ENCODE measurements at regions not wholly inside any gene's neighbourhood (a gene's known extent, or its start where the extent isn't known, plus 50 kb on each side); places are given as distances from the start of the nearest gene placed in this dataset.
"Not testable (repeated sequence)": the region's sequence is repeated elsewhere in the genome, so short reads cannot be mapped to it uniquely, and the experiment has no call there.

GRCh38 chr7:149670288-149670687, 103.1 kb downstream of the ZNF467 start:
- H3K4me2 ChIP-seq (ENCODE audit: low read length): no peak overlapping the region
- H3K27me3 ChIP-seq (ENCODE audit: control insufficient read depth, low read length): peaks cover 30% of the 10 kb centered on the region
- no peaks in the 10 kb centered on the region for H3K4me1 ChIP-seq (ENCODE audit: control insufficient read depth, low read length)
- H3K27ac ChIP-seq (ENCODE audit: low read depth, low read length): no peak overlapping the region
- H3K36me3 ChIP-seq (ENCODE audit: control insufficient read depth, low read length): no peaks in the 10 kb centered on the region
- H3K9me2 ChIP-seq (replicated peaks; ENCODE audit: control insufficient read depth, low read length): no peaks in the 10 kb centered on the region
- H3K79me2 ChIP-seq (ENCODE audit: control insufficient read depth, low read length): no peaks in the 10 kb centered on the region
- no peaks in the 10 kb centered on the region for H4K20me1 ChIP-seq (ENCODE audit: control insufficient read depth, insufficient read depth, low read depth, low read length)
- TF ChIP-seq CTCF (IDR thresholded peaks at IDR 0.05; ENCODE audit: low read depth, low read length, poor library complexity, severe bottlenecking) (no peak), EZH2phosphoT487 (IDR thresholded peaks at IDR 0.05; ENCODE audit: borderline replicate concordance, low read length) (no peak)
- no peaks in the 10 kb centered on the region for H3K9me3 ChIP-seq (ENCODE audit: control insufficient read depth, insufficient read depth, low read length)
- no peak overlapping the region for H3K4me3 ChIP-seq (ENCODE audit: low read length)
- no peaks in the 10 kb centered on the region for H3F3A ChIP-seq (ENCODE audit: control insufficient read depth, insufficient read depth)

GRCh38 chr7:149669121-149669818, 104.1 kb downstream of the ZNF467 start:
- H3K4me1 ChIP-seq (ENCODE audit: control insufficient read depth, low read length): no peaks in the 10 kb centered on the region
- TF ChIP-seq CTCF (IDR thresholded peaks at IDR 0.05; ENCODE audit: low read depth, low read length, poor library complexity, severe bottlenecking): peak; percentile 60
- TF ChIP-seq EZH2phosphoT487 (IDR thresholded peaks at IDR 0.05; ENCODE audit: borderline replicate concordance, low read length): no peak
- H3K27me3 ChIP-seq (ENCODE audit: control insufficient read depth, low read length): peaks cover 31% of the 10 kb centered on the region
- H3K9me3 ChIP-seq (ENCODE audit: control insufficient read depth, insufficient read depth, low read length): no peaks in the 10 kb centered on the region
- no peaks in the 10 kb centered on the region for H4K20me1 ChIP-seq (ENCODE audit: control insufficient read depth, insufficient read depth, low read depth, low read length)
- H3K36me3 ChIP-seq (ENCODE audit: control insufficient read depth, low read length): no peaks in the 10 kb centered on the region
- no peak overlapping the region for H3K27ac ChIP-seq (ENCODE audit: low read depth, low read length)
- no peaks in the 10 kb centered on the region for H3K79me2 ChIP-seq (ENCODE audit: control insufficient read depth, low read length)
- no peak overlapping the region for H3K4me2 ChIP-seq (ENCODE audit: low read length)
- no peak overlapping the region for H3K4me3 ChIP-seq (ENCODE audit: low read length)
- no peaks in the 10 kb centered on the region for H3K9me2 ChIP-seq (replicated peaks; ENCODE audit: control insufficient read depth, low read length)
- no peaks in the 10 kb centered on the region for H3F3A ChIP-seq (ENCODE audit: control insufficient read depth, insufficient read depth)

- Histone ChIP-seq H3K9me3 (ENCODE audit: control insufficient read depth, insufficient read depth, low read length) (no peaks in the 10 kb centered on the region), H3K27ac (ENCODE audit: low read depth, low read length) (no peak overlapping the region), H4K20me1 (ENCODE audit: control insufficient read depth, insufficient read depth, low read depth, low read length) (no peaks in the 10 kb centered on the region), H3K9me2 (replicated peaks; ENCODE audit: control insufficient read depth, low read length) (no peaks in the 10 kb centered on the region), H3F3A (ENCODE audit: control insufficient read depth, insufficient read depth) (no peaks in the 10 kb centered on the region), H3K4me2 (ENCODE audit: low read length) (no peak overlapping the region), H3K79me2 (ENCODE audit: control insufficient read depth, low read length) (no peaks in the 10 kb centered on the region), H3K4me3 (ENCODE audit: low read length) (no peak overlapping the region), H3K36me3 (ENCODE audit: control insufficient read depth, low read length) (no peaks in the 10 kb centered on the region), H3K4me1 (ENCODE audit: control insufficient read depth, low read length) (no peaks in the 10 kb centered on the region), H3K27me3 (ENCODE audit: control insufficient read depth, low read length) (peaks cover 33% of the 10 kb centered on the region)
- TF ChIP-seq EZH2phosphoT487 (IDR thresholded peaks at IDR 0.05; ENCODE audit: borderline replicate concordance, low read length) (no peak), CTCF (IDR thresholded peaks at IDR 0.05; ENCODE audit: low read depth, low read length, poor library complexity, severe bottlenecking) (no peak)
These were observed 106.9 kb downstream of the ZNF467 start for GRCh38 chr7:149666360-149666945.

GRCh38 chr7:149665618-149666017, 107.8 kb downstream of the ZNF467 start:
- H3K4me2 ChIP-seq (ENCODE audit: low read length): not testable (repeated sequence)

More at GRCh38 chr7:149665618-149666017, 107.8 kb downstream of the ZNF467 start:
- H3K9me3 ChIP-seq (ENCODE audit: control insufficient read depth, insufficient read depth, low read length); H3K9me2 ChIP-seq (replicated peaks; ENCODE audit: control insufficient read depth, low read length); H3K4me3 ChIP-seq (ENCODE audit: low read length); H3K79me2 ChIP-seq (ENCODE audit: control insufficient read depth, low read length); H3K36me3 ChIP-seq (ENCODE audit: control insufficient read depth, low read length); H3F3A ChIP-seq (ENCODE audit: control insufficient read depth, insufficient read depth); H3K27ac ChIP-seq (ENCODE audit: low read depth, low read length); H3K4me1 ChIP-seq (ENCODE audit: control insufficient read depth, low read length); H4K20me1 ChIP-seq (ENCODE audit: control insufficient read depth, insufficient read depth, low read depth, low read length): not testable (repeated sequence)
- peaks cover 32% of the 10 kb centered on the region for H3K27me3 ChIP-seq (ENCODE audit: control insufficient read depth, low read length)
